SK-N-SH (cell line): ENCODE measurements at regions not wholly inside any gene's neighbourhood (a gene's known extent, or its start where the extent isn't known, plus 50 kb on each side); places are given as distances from the start of the nearest gene placed in this dataset.

Experiments used
- CTCF ChIA-PET: fragments of 300-600, 350-600 bp; formaldehyde crosslinking; extraction: SDS; loops from one replicate; lab custom pipeline; 2021; lab: Yijun Ruan, JAX
- POLR2A ChIA-PET: fragments of 350-600 bp; sonication (Branson Sonifier 250); formaldehyde crosslinking; extraction: SDS; loops from one replicate; lab custom pipeline; 2020; ENCODE audit warnings: antibody characterized with exemption, inconsistent platforms; lab: Yijun Ruan, JAX
- DNase-seq: peaks from one replicate; pipeline ENCODE4 v3.0.0; 2012
- H2AFZ ChIP-seq: fragments of 200-600 bp; sonication (generic); 2 replicates; pipeline ENCODE4 v1.8.1; 2016; ENCODE audit warnings: antibody characterized with exemption, mild to moderate bottlenecking, low read depth
- H3F3A ChIP-seq: fragments of 200-600 bp; sonication (generic); replicated peaks from 2 replicates; pipeline ENCODE3; 2016; ENCODE audit warnings: antibody characterized with exemption, mild to moderate bottlenecking; ENCODE audit not compliant: insufficient read depth
- H3K27ac ChIP-seq, 2 experiments: fragments of 200-500 bp in 1 of 2; fragments of 200-600 bp in 1 of 2; sonication (Bioruptor generic) in 1 of 2; sonication (generic), shearing (Covaris generic) in 1 of 2; 2 replicates each; pipeline versions ENCODE4 v1.5.1 to v1.6.1; 2014 to 2016; ENCODE audit warnings: low read depth in 2 of 2, inconsistent platforms in 1 of 2, low read length in 1 of 2, mild to moderate bottlenecking in 1 of 2, mixed read lengths in 1 of 2
- H3K27me3 ChIP-seq: fragments of 200-600 bp; sonication (generic), shearing (Covaris generic); 2 replicates; pipeline ENCODE4 v1.6.1; 2016; ENCODE audit warnings: mixed run types; ENCODE audit not compliant: insufficient read depth
- H3K36me3 ChIP-seq, 2 experiments: fragments of 200-500 bp in 1 of 2; fragments of 200-600 bp in 1 of 2; sonication (Bioruptor generic) in 1 of 2; sonication (generic) in 1 of 2; replicated peaks in 1 of 2; 2 replicates each; pipeline versions ENCODE3 to v1.5.1; 2014 to 2016; ENCODE audit warnings: low read length in 1 of 2, mild to moderate bottlenecking in 1 of 2; ENCODE audit not compliant: insufficient read depth in 2 of 2, control insufficient read depth in 1 of 2
- H3K4me1 ChIP-seq, 2 experiments: fragments of 200-500 bp in 1 of 2; fragments of 200-600 bp in 1 of 2; sonication (Bioruptor generic) in 1 of 2; sonication (generic), shearing (Covaris generic) in 1 of 2; 2 replicates each; pipeline versions ENCODE4 v1.5.1 to v1.6.1; 2014 to 2016; ENCODE audit warnings: low read depth in 1 of 2, low read length in 1 of 2, mixed run types in 1 of 2; ENCODE audit not compliant: insufficient read depth in 2 of 2, control insufficient read depth in 1 of 2
- H3K4me2 ChIP-seq: fragments of 200-600 bp; sonication (generic), shearing (Covaris generic); 2 replicates; pipeline ENCODE4 v1.6.1; 2017; ENCODE audit warnings: mixed run types
- H3K4me3 ChIP-seq, 2 experiments: fragments of 200-500 bp in 1 of 2; fragments of 200-600 bp in 1 of 2; sonication (Bioruptor generic) in 1 of 2; sonication (generic), shearing (Covaris generic) in 1 of 2; 2 replicates each; pipeline versions ENCODE4 v1.5.1 to v1.8.1; 2014 to 2016; ENCODE audit warnings: low read depth in 2 of 2, inconsistent platforms in 1 of 2, low read length in 1 of 2, mild to moderate bottlenecking in 1 of 2, mixed read lengths in 1 of 2, moderate library complexity in 1 of 2
- H3K79me2 ChIP-seq: fragments of 200-600 bp; sonication (generic); 2 replicates; pipeline ENCODE4 v1.8.1; 2017; ENCODE audit warnings: mild to moderate bottlenecking; ENCODE audit not compliant: insufficient read depth
- H3K9ac ChIP-seq: fragments of 200-600 bp; sonication (generic); 2 replicates; pipeline ENCODE4 v1.6.1; 2017; ENCODE audit warnings: mixed run types
- H3K9me2 ChIP-seq: fragments of 200-600 bp; sonication (generic); 2 replicates; pipeline ENCODE4 v1.6.1; 2017; ENCODE audit warnings: mixed run types
- H3K9me3 ChIP-seq: fragments of 200-600 bp; sonication (generic); 2 replicates; pipeline ENCODE4 v1.6.1; 2017; ENCODE audit warnings: mixed run types, mild to moderate bottlenecking, moderate library complexity
- H4K20me1 ChIP-seq: fragments of 200-600 bp; sonication (generic); 2 replicates; pipeline ENCODE4 v1.6.1; 2017; ENCODE audit warnings: mild to moderate bottlenecking, mixed run types; ENCODE audit not compliant: insufficient read depth
- CHD2 ChIP-seq: fragments of 150-350 bp; IDR thresholded peaks from 2 replicates; pipeline ENCODE4 v1.6.1; 2018; ENCODE audit warnings: low read length; ENCODE audit not compliant: partially characterized antibody
- ELF1 ChIP-seq: IDR thresholded peaks from 2 replicates; pipeline ENCODE4 v1.4.0; 2012
- EP300 ChIP-seq, 2 experiments: IDR thresholded peaks; 2 replicates each; pipeline versions ENCODE4 v1.4.0 to v1.6.1; 2012; ENCODE audit warnings: borderline replicate concordance in 1 of 2, low read depth in 1 of 2, low read length in 1 of 2
- EZH2phosphoT487 ChIP-seq: fragments of 200-600 bp; sonication (generic); IDR thresholded peaks from 2 replicates; pipeline ENCODE4 v1.6.1; 2017; ENCODE audit warnings: low read depth, mixed run types, mild to moderate bottlenecking, antibody characterized with exemption, moderate library complexity, borderline replicate concordance
- FOSL2 ChIP-seq: IDR thresholded peaks from 2 replicates; pipeline ENCODE4 v1.4.0; 2012; ENCODE audit warnings: low read depth, mild to moderate bottlenecking, moderate library complexity, borderline replicate concordance
- FOXJ3 ChIP-seq: sonication (generic); formaldehyde crosslinking; IDR thresholded peaks from 2 replicates; pipeline ENCODE4 v1.5.1; 2020; ENCODE audit warnings: mild to moderate bottlenecking, missing genetic modification reagents
- GATA2 ChIP-seq: sonication (generic); formaldehyde crosslinking; IDR thresholded peaks from 2 replicates; pipeline ENCODE4 v1.5.0; 2020; ENCODE audit warnings: mild to moderate bottlenecking, missing genetic modification reagents
- MEF2A ChIP-seq: IDR thresholded peaks from 2 replicates; pipeline ENCODE4 v1.4.0; 2012; ENCODE audit warnings: low read depth, borderline replicate concordance
- NFIC ChIP-seq: IDR thresholded peaks from 2 replicates; pipeline ENCODE4 v1.4.0; 2012; ENCODE audit warnings: borderline replicate concordance
- RAD21 ChIP-seq: IDR thresholded peaks from 2 replicates; pipeline ENCODE4 v1.6.1; 2012; ENCODE audit warnings: mild to moderate bottlenecking, low read length
- RXRA ChIP-seq: IDR thresholded peaks from 2 replicates; pipeline ENCODE4 v1.4.0; 2012; ENCODE audit warnings: low read depth, mild to moderate bottlenecking, borderline replicate concordance
- SIN3A ChIP-seq: IDR thresholded peaks from 2 replicates; pipeline ENCODE4 v1.6.1; 2012; ENCODE audit warnings: low read depth, mild to moderate bottlenecking, low read length, moderate library complexity, borderline replicate concordance
- TCF12 ChIP-seq: IDR thresholded peaks from 2 replicates; pipeline ENCODE4 v1.4.0; 2012
- YY1 ChIP-seq: IDR thresholded peaks from 2 replicates; pipeline ENCODE4 v1.4.0; 2012; ENCODE audit warnings: low read depth, mild to moderate bottlenecking
- WGBS: methylation state at CpG from one replicate; pipeline ENCODE4 v1.1.6; 2017; ENCODE audit warnings: low lambda C conversion rate; 5-methylcytosine and 5-hydroxymethylcytosine counted together
- TF ChIP-seq, protein P1 (sequence below): IDR thresholded peaks from 2 replicates; pipeline ENCODE4; 2012
- TF ChIP-seq, protein P2 (sequence below): fragments of 200-600 bp; sonication (generic); IDR thresholded peaks from 2 replicates; pipeline ENCODE4 v1.6.1; 2017; ENCODE audit warnings: antibody characterized with exemption, mild to moderate bottlenecking, moderate library complexity
- TF ChIP-seq, protein P3 (sequence below): IDR thresholded peaks from 2 replicates; pipeline ENCODE4 v1.4.0; 2012; ENCODE audit warnings: low read depth, borderline replicate concordance

GRCh38 chr1:94596260-94596659, 54.7 kb upstream of the F3 start:
- TF ChIP-seq, protein P1, sequence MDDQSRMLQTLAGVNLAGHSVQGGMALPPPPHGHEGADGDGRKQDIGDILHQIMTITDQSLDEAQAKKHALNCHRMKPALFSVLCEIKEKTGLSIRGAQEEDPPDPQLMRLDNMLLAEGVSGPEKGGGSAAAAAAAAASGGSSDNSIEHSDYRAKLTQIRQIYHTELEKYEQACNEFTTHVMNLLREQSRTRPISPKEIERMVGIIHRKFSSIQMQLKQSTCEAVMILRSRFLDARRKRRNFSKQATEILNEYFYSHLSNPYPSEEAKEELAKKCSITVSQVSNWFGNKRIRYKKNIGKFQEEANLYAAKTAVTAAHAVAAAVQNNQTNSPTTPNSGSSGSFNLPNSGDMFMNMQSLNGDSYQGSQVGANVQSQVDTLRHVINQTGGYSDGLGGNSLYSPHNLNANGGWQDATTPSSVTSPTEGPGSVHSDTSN = no peak
- TF ChIP-seq, protein P2, sequence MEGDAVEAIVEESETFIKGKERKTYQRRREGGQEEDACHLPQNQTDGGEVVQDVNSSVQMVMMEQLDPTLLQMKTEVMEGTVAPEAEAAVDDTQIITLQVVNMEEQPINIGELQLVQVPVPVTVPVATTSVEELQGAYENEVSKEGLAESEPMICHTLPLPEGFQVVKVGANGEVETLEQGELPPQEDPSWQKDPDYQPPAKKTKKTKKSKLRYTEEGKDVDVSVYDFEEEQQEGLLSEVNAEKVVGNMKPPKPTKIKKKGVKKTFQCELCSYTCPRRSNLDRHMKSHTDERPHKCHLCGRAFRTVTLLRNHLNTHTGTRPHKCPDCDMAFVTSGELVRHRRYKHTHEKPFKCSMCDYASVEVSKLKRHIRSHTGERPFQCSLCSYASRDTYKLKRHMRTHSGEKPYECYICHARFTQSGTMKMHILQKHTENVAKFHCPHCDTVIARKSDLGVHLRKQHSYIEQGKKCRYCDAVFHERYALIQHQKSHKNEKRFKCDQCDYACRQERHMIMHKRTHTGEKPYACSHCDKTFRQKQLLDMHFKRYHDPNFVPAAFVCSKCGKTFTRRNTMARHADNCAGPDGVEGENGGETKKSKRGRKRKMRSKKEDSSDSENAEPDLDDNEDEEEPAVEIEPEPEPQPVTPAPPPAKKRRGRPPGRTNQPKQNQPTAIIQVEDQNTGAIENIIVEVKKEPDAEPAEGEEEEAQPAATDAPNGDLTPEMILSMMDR = no peak
- TF ChIP-seq FOXJ3 (CRISPR knock-in tag) = no peak
- no peak for TF ChIP-seq CHD2
- TF ChIP-seq, protein P3, sequence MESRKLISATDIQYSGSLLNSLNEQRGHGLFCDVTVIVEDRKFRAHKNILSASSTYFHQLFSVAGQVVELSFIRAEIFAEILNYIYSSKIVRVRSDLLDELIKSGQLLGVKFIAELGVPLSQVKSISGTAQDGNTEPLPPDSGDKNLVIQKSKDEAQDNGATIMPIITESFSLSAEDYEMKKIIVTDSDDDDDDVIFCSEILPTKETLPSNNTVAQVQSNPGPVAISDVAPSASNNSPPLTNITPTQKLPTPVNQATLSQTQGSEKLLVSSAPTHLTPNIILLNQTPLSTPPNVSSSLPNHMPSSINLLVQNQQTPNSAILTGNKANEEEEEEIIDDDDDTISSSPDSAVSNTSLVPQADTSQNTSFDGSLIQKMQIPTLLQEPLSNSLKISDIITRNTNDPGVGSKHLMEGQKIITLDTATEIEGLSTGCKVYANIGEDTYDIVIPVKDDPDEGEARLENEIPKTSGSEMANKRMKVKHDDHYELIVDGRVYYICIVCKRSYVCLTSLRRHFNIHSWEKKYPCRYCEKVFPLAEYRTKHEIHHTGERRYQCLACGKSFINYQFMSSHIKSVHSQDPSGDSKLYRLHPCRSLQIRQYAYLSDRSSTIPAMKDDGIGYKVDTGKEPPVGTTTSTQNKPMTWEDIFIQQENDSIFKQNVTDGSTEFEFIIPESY = no peak
- no peak for TF ChIP-seq GATA2 (CRISPR knock-in tag)
- no peak for TF ChIP-seq EZH2phosphoT487
- TF ChIP-seq RXRA = no peak
- TF ChIP-seq MEF2A = no peak
- no peak for TF ChIP-seq TCF12
- no peak for TF ChIP-seq NFIC
- no peak for TF ChIP-seq SIN3A
- TF ChIP-seq FOSL2 = no peak
- TF ChIP-seq EP300 (IDR thresholded peaks at IDR 0.05; ENCODE audit: borderline replicate concordance in 1 of 2, low read depth in 1 of 2, low read length in 1 of 2) = no peak
- TF ChIP-seq RAD21 = no peak
- TF ChIP-seq YY1 = no peak
- no peak for TF ChIP-seq ELF1
- Histone ChIP-seq H3K4me3 (no peak overlapping the region), H3K36me3 (no peaks in the 10 kb centered on the region), H3K9me3 (no peaks in the 10 kb centered on the region), H3F3A (no peaks in the 10 kb centered on the region), H3K27ac (no peak overlapping the region), H3K9ac (no peak overlapping the region), H2AFZ (no peak overlapping the region), H3K79me2 (no peaks in the 10 kb centered on the region), H3K4me2 (no peak overlapping the region), H4K20me1 (no peaks in the 10 kb centered on the region), H3K4me1 (no peaks in the 10 kb centered on the region), H3K27me3 (no peaks in the 10 kb centered on the region), H3K9me2 (no peaks in the 10 kb centered on the region)
- ChIA-PET POLR2A (no interaction called here), CTCF (interaction anchor here (0.6 kb wide), 1 partner anchor 448 kb away, joined by 3 read pairs; no protein-coding TSS in a partner anchor)
- no peak for DNase-seq
- 90% methylated on average over 3 of the region's 3 CpGs for WGBS
